Esophagus squamous epithelium (tissue), 5 donors: ENCODE measurements at regions not wholly inside any gene's neighbourhood (a gene's known extent, or its start where the extent isn't known, plus 50 kb on each side); places are given as distances from the start of the nearest gene placed in this dataset.

Source experiments
- DNase-seq: peaks from one replicate; lab custom pipeline; 2025; lab: John Stamatoyannopoulos, UW
- H3K27ac ChIP-seq, 4 donors: fragments of 200-600 bp; sonication (generic); one replicate each; pipeline ENCODE4 v1.5.1; 2016 to 2019; ENCODE audit warnings: mild to moderate bottlenecking in 1 of 4
- H3K27me3 ChIP-seq, 4 donors: fragments of 200-600 bp; sonication (generic); 1 replicate in 3 of 4; 2 replicates in 1 of 4; pipeline versions ENCODE4 v1.5.1 to v1.6.0; 2017 to 2021; ENCODE audit warnings: antibody characterized with exemption in 1 of 4
- H3K36me3 ChIP-seq, 3 donors: fragments of 200-600 bp; sonication (generic); one replicate each; pipeline ENCODE4 v1.5.1; 2016 to 2019
- H3K4me1 ChIP-seq, 3 donors: fragments of 200-600 bp; sonication (generic); one replicate each; pipeline ENCODE4 v1.5.1; 2017 to 2019
- H3K4me3 ChIP-seq, 4 donors: fragments of 200-600 bp; sonication (generic); 1 replicate in 3 of 4; 2 replicates in 1 of 4; pipeline ENCODE4 v1.5.1; 2016 to 2019; ENCODE audit warnings: mild to moderate bottlenecking in 2 of 4, moderate library complexity in 1 of 4
- H3K9me3 ChIP-seq, 3 donors: fragments of 200-600 bp; sonication (generic); one replicate each; pipeline ENCODE4 v1.5.1; 2016 to 2019
- CTCF ChIP-seq, 6 experiments: fragments of 450-650 bp in 4 of 6; fragments of 200-600 bp in 2 of 6; sonication (generic) in 2 of 6; IDR thresholded peaks; one replicate each; pipeline ENCODE4 v1.5.1; 2016 to 2019; ENCODE audit warnings: antibody characterized with exemption in 6 of 6, mild to moderate bottlenecking in 4 of 6, moderate library complexity in 4 of 6
- POLR2A ChIP-seq, 4 donors: fragments of 450-650 bp; IDR thresholded peaks; one replicate each; pipeline ENCODE4 v1.6.1; 2017; ENCODE audit warnings: antibody characterized with exemption in 4 of 4, mild to moderate bottlenecking in 4 of 4, moderate library complexity in 3 of 4
- WGBS, 2 donors: methylation state at CpG; one replicate each; pipeline ENCODE4 v1.1.5; 2018; 5-methylcytosine and 5-hydroxymethylcytosine counted together
- intact Hi-C: fragments of 100-400 bp; cut with DNase I; formaldehyde crosslinking; loops from one replicate; pipeline ENCODE4 v1.15.0; 2022
- donor health status: DM: yes; HTN: yes; CAD: no.

- no peak for TF ChIP-seq POLR2A (IDR thresholded peaks at IDR 0.05)
- no peak for TF ChIP-seq CTCF (IDR thresholded peaks at IDR 0.05)
- intact Hi-C loops: no loop called here
- Histone ChIP-seq H3K9me3 (no peaks in the 10 kb centered on the region), H3K27ac (no peak overlapping the region), H3K4me3 (no peak overlapping the region), H3K36me3 (no peaks in the 10 kb centered on the region), H3K4me1 (peaks cover 0 to 22% (median 4%) of the 10 kb centered on the region in 3 donors), H3K27me3 (peaks cover 0 to 15% (median 0%) of the 10 kb centered on the region in 4 donors)
- WGBS, 2 donors: 89 to 90% methylated on average over 6 of the region's 6 CpGs
- DNase-seq: no peak
Observed at GRCh38 chr6:56837322-56837894, 117.5 kb upstream of the BEND6 start.

- H3K36me3 ChIP-seq: no peaks in the 10 kb centered on the region
- H3K27ac ChIP-seq: no peak overlapping the region
- no peak for DNase-seq
- intact Hi-C loops: no loop called here
- no peaks in the 10 kb centered on the region for H3K9me3 ChIP-seq
- peaks cover 0 to 6% (median 2%) of the 10 kb centered on the region in 3 donors for H3K4me1 ChIP-seq
- TF ChIP-seq CTCF (IDR thresholded peaks at IDR 0.05) (no peak), POLR2A (IDR thresholded peaks at IDR 0.05) (no peak)
- WGBS, 2 donors: 90% methylated on average over 3 of the region's 3 CpGs
- peaks cover 0 to 5% (median 0%) of the 10 kb centered on the region in 4 donors for H3K27me3 ChIP-seq
- no peak overlapping the region for H3K4me3 ChIP-seq
Observed at GRCh38 chr6:56835612-56836011, 119.3 kb upstream of the BEND6 start.

- Histone ChIP-seq H3K4me3 (no peak overlapping the region), H3K36me3 (no peaks in the 10 kb centered on the region), H3K27me3 (no peaks in the 10 kb centered on the region), H3K27ac (no peak overlapping the region), H3K4me1 (peaks cover 0 to under 1% (median 0%) of the 10 kb centered on the region in 3 donors), H3K9me3 (no peaks in the 10 kb centered on the region)
- intact Hi-C loops: no loop called here
- 100% methylated on average over 1 of the region's 1 CpG for WGBS, 2 donors
- no peak for TF ChIP-seq POLR2A (IDR thresholded peaks at IDR 0.05)
- no peak for TF ChIP-seq CTCF (IDR thresholded peaks at IDR 0.05)
- no peak for DNase-seq
Observed at GRCh38 chr6:56833873-56834272, 121.0 kb upstream of the BEND6 start.

- no peaks in the 10 kb centered on the region for H3K9me3 ChIP-seq
- H3K27ac ChIP-seq: no peak overlapping the region
- H3K27me3 ChIP-seq: no peaks in the 10 kb centered on the region
- no peak overlapping the region for H3K4me3 ChIP-seq
- H3K36me3 ChIP-seq: no peaks in the 10 kb centered on the region
- intact Hi-C loops: no loop called here
- no peak for TF ChIP-seq POLR2A (IDR thresholded peaks at IDR 0.05)
- TF ChIP-seq CTCF (IDR thresholded peaks at IDR 0.05): no peak
- H3K4me1 ChIP-seq: no peaks in the 10 kb centered on the region
- no peak for DNase-seq
- WGBS, 2 donors: 68 to 76% methylated on average over 3 of the region's 3 CpGs
Observed at GRCh38 chr6:56833127-56833791, 121.6 kb upstream of the BEND6 start.

- Histone ChIP-seq H3K27me3 (no peaks in the 10 kb centered on the region), H3K4me3 (no peak overlapping the region), H3K9me3 (no peaks in the 10 kb centered on the region), H3K4me1 (no peaks in the 10 kb centered on the region), H3K36me3 (no peaks in the 10 kb centered on the region), H3K27ac (no peak overlapping the region)
- intact Hi-C loops: no loop called here
- no peak for DNase-seq
- TF ChIP-seq POLR2A (IDR thresholded peaks at IDR 0.05) (no peak), CTCF (IDR thresholded peaks at IDR 0.05) (no peak)
- 62 to 75% methylated on average over 3 of the region's 3 CpGs for WGBS, 2 donors
Observed at GRCh38 chr6:56832225-56832624, 122.7 kb upstream of the BEND6 start.
